Loucy (cell line): ENCODE measurements at regions not wholly inside any gene's neighbourhood (a gene's known extent, or its start where the extent isn't known, plus 50 kb on each side); places are given as distances from the start of the nearest gene placed in this dataset.

Experiments used
- H2AFZ ChIP-seq: fragments of 200-600 bp; sonication (generic); 2 replicates; pipeline ENCODE4 v1.6.0; 2016; ENCODE audit warnings: antibody characterized with exemption, mild to moderate bottlenecking, low read length, moderate library complexity
- H3F3A ChIP-seq: fragments of 200-600 bp; 2 replicates; pipeline ENCODE4 v1.6.0; 2016; ENCODE audit warnings: antibody characterized with exemption, low read depth, mild to moderate bottlenecking
- H3K27me3 ChIP-seq: fragments of 200-600 bp; sonication (generic); 2 replicates; pipeline ENCODE4 v1.6.1; 2014; ENCODE audit warnings: low read length, mild to moderate bottlenecking; ENCODE audit not compliant: insufficient read depth, poor library complexity, severe bottlenecking
- H3K36me3 ChIP-seq: fragments of 200-600 bp; sonication (generic); 2 replicates; pipeline ENCODE4 v1.6.1; 2016; ENCODE audit warnings: low read length; ENCODE audit not compliant: insufficient read depth
- H3K4me1 ChIP-seq: fragments of 200-600 bp; sonication (generic); 2 replicates; pipeline ENCODE4 v1.5.1; 2014; ENCODE audit warnings: low read length, mild to moderate bottlenecking; ENCODE audit not compliant: insufficient read depth, poor library complexity, severe bottlenecking
- H3K4me2 ChIP-seq: fragments of 200-600 bp; sonication (generic); 2 replicates; pipeline ENCODE4 v1.6.0; 2014; ENCODE audit warnings: antibody characterized with exemption, low read length, low read depth, mild to moderate bottlenecking; ENCODE audit not compliant: poor library complexity, severe bottlenecking
- H3K4me3 ChIP-seq: fragments of 200-600 bp; sonication (generic); 2 replicates; pipeline ENCODE4 v1.5.1; 2014; ENCODE audit warnings: low read length, mild to moderate bottlenecking, mixed read lengths; ENCODE audit not compliant: poor library complexity, severe bottlenecking
- H3K79me2 ChIP-seq: fragments of 200-600 bp; sonication (generic); 2 replicates; pipeline ENCODE4 v1.6.1; 2014; ENCODE audit warnings: low read length; ENCODE audit not compliant: insufficient read depth
- H3K9ac ChIP-seq: fragments of 200-600 bp; sonication (generic); 2 replicates; pipeline ENCODE4 v1.6.0; 2014; ENCODE audit warnings: mild to moderate bottlenecking, low read depth, low read length, moderate library complexity; ENCODE audit not compliant: poor library complexity, severe bottlenecking
- H3K9me2 ChIP-seq: fragments of 200-600 bp; sonication (generic); replicated peaks from 2 replicates; pipeline ENCODE4 v1.6.1; 2016; ENCODE audit warnings: low read depth, low read length, mixed read lengths
- H3K9me3 ChIP-seq: fragments of 200-600 bp; sonication (generic); 2 replicates; pipeline ENCODE4 v1.6.1; 2014; ENCODE audit warnings: mild to moderate bottlenecking, antibody characterized with exemption, low read length, low read depth; ENCODE audit not compliant: insufficient read depth
- H4K20me1 ChIP-seq: fragments of 200-600 bp; sonication (generic); 2 replicates; pipeline ENCODE4 v1.6.0; 2014; ENCODE audit warnings: antibody characterized with exemption, low read length, mild to moderate bottlenecking; ENCODE audit not compliant: insufficient read depth, poor library complexity, severe bottlenecking
- CTCF ChIP-seq: fragments of 200-600 bp; sonication (generic); conservative IDR thresholded peaks from 2 replicates; pipeline ENCODE4 v1.5.1; 2014; ENCODE audit warnings: mild to moderate bottlenecking, antibody characterized with exemption, low read length
- EZH2phosphoT487 ChIP-seq: fragments of 200-600 bp; IDR thresholded peaks from 2 replicates; pipeline ENCODE4 v1.6.1; 2018; ENCODE audit warnings: antibody characterized with exemption, mild to moderate bottlenecking, moderate library complexity, borderline replicate concordance

- Histone ChIP-seq H3K9me2 (no peaks in the 10 kb centered on the region), H3K79me2 (no peaks in the 10 kb centered on the region), H3K4me2 (no peak overlapping the region), H2AFZ (no peak overlapping the region), H3K9me3 (no peaks in the 10 kb centered on the region), H3F3A (no peaks in the 10 kb centered on the region), H4K20me1 (no peaks in the 10 kb centered on the region), H3K4me1 (no peaks in the 10 kb centered on the region), H3K4me3 (no peak overlapping the region), H3K27me3 (no peaks in the 10 kb centered on the region), H3K36me3 (no peaks in the 10 kb centered on the region), H3K9ac (no peak overlapping the region)
- no peak for TF ChIP-seq CTCF
- TF ChIP-seq EZH2phosphoT487: no peak
Observed at GRCh38 chr7:89456556-89456955, 661.0 kb upstream of the TEX47 start.

GRCh38 chr7:89458114-89458513, 662.6 kb upstream of the TEX47 start:
- H3K79me2 ChIP-seq: no peaks in the 10 kb centered on the region
- TF ChIP-seq CTCF: no peak
- H4K20me1 ChIP-seq: no peaks in the 10 kb centered on the region
- H3K4me3 ChIP-seq: no peak overlapping the region
- no peaks in the 10 kb centered on the region for H3F3A ChIP-seq
- H3K9me3 ChIP-seq: no peaks in the 10 kb centered on the region
- no peaks in the 10 kb centered on the region for H3K36me3 ChIP-seq
- no peaks in the 10 kb centered on the region for H3K27me3 ChIP-seq
- no peaks in the 10 kb centered on the region for H3K4me1 ChIP-seq
- no peak overlapping the region for H3K9ac ChIP-seq
- H2AFZ ChIP-seq: no peak overlapping the region
- no peak overlapping the region for H3K4me2 ChIP-seq
- no peaks in the 10 kb centered on the region for H3K9me2 ChIP-seq

- Histone ChIP-seq H3K4me3 (no peak overlapping the region), H3K9me2 (no peaks in the 10 kb centered on the region), H2AFZ (no peak overlapping the region), H3K4me2 (no peak overlapping the region), H3K27me3 (no peaks in the 10 kb centered on the region), H4K20me1 (no peaks in the 10 kb centered on the region), H3F3A (no peaks in the 10 kb centered on the region), H3K9me3 (no peaks in the 10 kb centered on the region), H3K4me1 (no peaks in the 10 kb centered on the region), H3K9ac (no peak overlapping the region), H3K36me3 (no peaks in the 10 kb centered on the region), H3K79me2 (no peaks in the 10 kb centered on the region)
- TF ChIP-seq CTCF: no peak
- TF ChIP-seq EZH2phosphoT487: no peak
Observed at GRCh38 chr7:89474456-89474855, 678.9 kb upstream of the TEX47 start.
